DND-41 (cell line): ENCODE measurements at regions not wholly inside any gene's neighbourhood (a gene's known extent, or its start where the extent isn't known, plus 50 kb on each side); places are given as distances from the start of the nearest gene placed in this dataset.

Experiments used
- ATAC-seq: fragments of 200-7000 bp; cut with Tn5 transposase; 3 replicates; pipeline ENCODE4 v1.9.1; 2021; ENCODE audit warnings: low read depth; ENCODE audit not compliant: insufficient read depth
- DNase-seq: peaks from one replicate; pipeline ENCODE4 v3.0.0-alpha.2; 2020
- H2AFZ ChIP-seq: 2 replicates; pipeline ENCODE4 v1.6.0; 2012; ENCODE audit warnings: low read depth, low read length
- H3K27ac ChIP-seq: 2 replicates; pipeline ENCODE4 v1.5.1; 2012; ENCODE audit warnings: low read length, inconsistent platforms
- H3K27me3 ChIP-seq: fragments of 200-600 bp; sonication (generic); 2 replicates; pipeline ENCODE4 v1.6.0; 2012; ENCODE audit warnings: low read length, mild to moderate bottlenecking, inconsistent platforms; ENCODE audit not compliant: insufficient read depth, poor library complexity
- H3K36me3 ChIP-seq: 2 replicates; pipeline ENCODE4 v1.5.1; 2012; ENCODE audit warnings: low read length, inconsistent platforms; ENCODE audit not compliant: insufficient read depth
- H3K4me1 ChIP-seq: 2 replicates; pipeline ENCODE4 v1.5.1; 2012; ENCODE audit warnings: mild to moderate bottlenecking, low read length; ENCODE audit not compliant: insufficient read depth
- H3K4me2 ChIP-seq: 2 replicates; pipeline ENCODE4 v1.6.0; 2012; ENCODE audit warnings: mild to moderate bottlenecking, moderate library complexity, low read length, inconsistent platforms; ENCODE audit not compliant: insufficient read depth
- H3K4me3 ChIP-seq, 2 experiments: fragments of 200-600 bp in 1 of 2; shearing (Covaris generic) in 1 of 2; 2 replicates each; pipeline ENCODE4 v1.5.1; 2012 to 2016; ENCODE audit warnings: inconsistent platforms in 2 of 2, low read length in 2 of 2, mild to moderate bottlenecking in 2 of 2, low read depth in 1 of 2, moderate library complexity in 1 of 2
- H3K79me2 ChIP-seq: 2 replicates; pipeline ENCODE4 v1.6.0; 2012; ENCODE audit warnings: low read length, inconsistent platforms; ENCODE audit not compliant: insufficient read depth
- H3K9ac ChIP-seq: 2 replicates; pipeline ENCODE4 v1.6.0; 2012; ENCODE audit warnings: low read depth, mild to moderate bottlenecking, inconsistent platforms, low read length, moderate library complexity
- H3K9me3 ChIP-seq: 2 replicates; pipeline ENCODE4 v1.5.1; 2012; ENCODE audit warnings: low read length, moderate library complexity, mild to moderate bottlenecking, inconsistent platforms; ENCODE audit not compliant: insufficient read depth, severe bottlenecking
- H4K20me1 ChIP-seq: 2 replicates; pipeline ENCODE4 v1.6.0; 2012; ENCODE audit warnings: low read length; ENCODE audit not compliant: insufficient read depth
- EZH2 ChIP-seq: IDR thresholded peaks from 3 replicates; pipeline ENCODE4 v1.6.1; 2012; ENCODE audit warnings: borderline replicate concordance, low read depth, mild to moderate bottlenecking, moderate library complexity, low read length, inconsistent platforms; ENCODE audit not compliant: severe bottlenecking
- TF ChIP-seq, protein P1 (sequence below): IDR thresholded peaks from 2 replicates; pipeline ENCODE4 v1.5.1; 2012; ENCODE audit warnings: borderline replicate concordance, low read length, moderate library complexity, mild to moderate bottlenecking; ENCODE audit not compliant: poor library complexity, severe bottlenecking; ENCODE audit errors: extremely low read depth

DNA sequence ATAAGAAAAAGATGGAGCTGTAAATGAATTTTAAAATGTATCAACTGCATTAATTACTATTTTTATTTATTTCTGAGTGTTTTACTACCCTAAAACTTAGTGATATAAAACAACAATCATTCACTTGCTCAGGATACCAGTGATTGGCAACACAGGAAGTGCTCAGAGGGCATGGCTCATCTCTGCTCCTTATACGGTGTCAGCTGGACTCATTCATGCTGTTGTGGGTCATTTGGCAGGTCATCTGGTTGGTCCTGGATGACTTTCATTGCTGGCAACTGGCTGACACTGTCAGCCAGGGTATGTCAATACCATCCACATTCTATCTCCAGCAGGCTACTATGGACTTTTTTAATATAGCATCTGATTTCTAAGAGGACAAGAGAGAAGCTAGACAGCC, 689.6 kb upstream of the NECTIN3 start:
- ATAC-seq, result no peak
- Histone ChIP-seq H3K27me3 (no peaks in the 10 kb centered on the region), H2AFZ (no peak overlapping the region), H3K79me2 (no peaks in the 10 kb centered on the region), H4K20me1 (no peaks in the 10 kb centered on the region), H3K4me1 (no peaks in the 10 kb centered on the region), H3K9me3 (no peaks in the 10 kb centered on the region), H3K36me3 (no peaks in the 10 kb centered on the region), H3K27ac (no peak overlapping the region), H3K9ac (no peak overlapping the region), H3K4me2 (no peak overlapping the region), H3K4me3 (no peak overlapping the region)
- DNase-seq, result no peak
- TF ChIP-seq, protein P1, sequence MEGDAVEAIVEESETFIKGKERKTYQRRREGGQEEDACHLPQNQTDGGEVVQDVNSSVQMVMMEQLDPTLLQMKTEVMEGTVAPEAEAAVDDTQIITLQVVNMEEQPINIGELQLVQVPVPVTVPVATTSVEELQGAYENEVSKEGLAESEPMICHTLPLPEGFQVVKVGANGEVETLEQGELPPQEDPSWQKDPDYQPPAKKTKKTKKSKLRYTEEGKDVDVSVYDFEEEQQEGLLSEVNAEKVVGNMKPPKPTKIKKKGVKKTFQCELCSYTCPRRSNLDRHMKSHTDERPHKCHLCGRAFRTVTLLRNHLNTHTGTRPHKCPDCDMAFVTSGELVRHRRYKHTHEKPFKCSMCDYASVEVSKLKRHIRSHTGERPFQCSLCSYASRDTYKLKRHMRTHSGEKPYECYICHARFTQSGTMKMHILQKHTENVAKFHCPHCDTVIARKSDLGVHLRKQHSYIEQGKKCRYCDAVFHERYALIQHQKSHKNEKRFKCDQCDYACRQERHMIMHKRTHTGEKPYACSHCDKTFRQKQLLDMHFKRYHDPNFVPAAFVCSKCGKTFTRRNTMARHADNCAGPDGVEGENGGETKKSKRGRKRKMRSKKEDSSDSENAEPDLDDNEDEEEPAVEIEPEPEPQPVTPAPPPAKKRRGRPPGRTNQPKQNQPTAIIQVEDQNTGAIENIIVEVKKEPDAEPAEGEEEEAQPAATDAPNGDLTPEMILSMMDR, result no peak
- TF ChIP-seq EZH2, result no peak

- Histone ChIP-seq H2AFZ (no peak overlapping the region), H3K27ac (no peak overlapping the region)
- TF ChIP-seq, protein P1, result no peak
- no peak for TF ChIP-seq EZH2
Observed at GRCh38 chr3:110383356-110383755, 688.3 kb upstream of the NECTIN3 start.

GRCh38 chr3:110384601-110385000, 687.0 kb upstream of the NECTIN3 start:
- Histone ChIP-seq H3K27me3 (no peaks in the 10 kb centered on the region), H2AFZ (no peak overlapping the region), H3K9me3 (no peaks in the 10 kb centered on the region), H3K4me2 (no peak overlapping the region), H3K4me1 (peaks cover 7% of the 10 kb centered on the region; the same call in 1 of the 2 replicates), H3K9ac (no peak overlapping the region), H3K27ac (no peak overlapping the region), H4K20me1 (no peaks in the 10 kb centered on the region), H3K79me2 (no peaks in the 10 kb centered on the region), H3K36me3 (no peaks in the 10 kb centered on the region), H3K4me3 (no peak overlapping the region)
- TF ChIP-seq, protein P1, result no peak
- no peak for TF ChIP-seq EZH2
- no peak for DNase-seq
- no peak for ATAC-seq

More at GRCh38 chr3:110383356-110383755, 688.3 kb upstream of the NECTIN3 start:
- ATAC-seq, result no peak
- Histone ChIP-seq H3K4me3 (no peak overlapping the region), H3K36me3 (no peaks in the 10 kb centered on the region), H3K4me2 (no peak overlapping the region), H3K79me2 (no peaks in the 10 kb centered on the region), H3K27me3 (no peaks in the 10 kb centered on the region), H3K4me1 (no peaks in the 10 kb centered on the region), H3K9ac (no peak overlapping the region), H4K20me1 (no peaks in the 10 kb centered on the region), H3K9me3 (no peaks in the 10 kb centered on the region)
- DNase-seq, result no peak

- peak; percentile 17 for DNase-seq
- Histone ChIP-seq H2AFZ (no peak overlapping the region), H3K4me1 (peaks cover 7% of the 10 kb centered on the region; the same call in 1 of the 2 replicates), H3K27ac (no peak overlapping the region), H3K9me3 (no peaks in the 10 kb centered on the region), H3K4me2 (no peak overlapping the region), H3K4me3 (no peak overlapping the region), H3K36me3 (no peaks in the 10 kb centered on the region), H3K27me3 (no peaks in the 10 kb centered on the region), H3K9ac (no peak overlapping the region), H4K20me1 (no peaks in the 10 kb centered on the region), H3K79me2 (no peaks in the 10 kb centered on the region)
- ATAC-seq, result peak; percentile 94
- TF ChIP-seq EZH2, result no peak
- TF ChIP-seq, protein P1, result no peak
Observed at GRCh38 chr3:110389005-110389404, 682.6 kb upstream of the NECTIN3 start.
